ENCODE measurements at regions not wholly inside any gene's neighbourhood (a gene's known extent, or its start where the extent isn't known, plus 50 kb on each side); places are given as distances from the start of the nearest gene placed in this dataset.

DNA sequence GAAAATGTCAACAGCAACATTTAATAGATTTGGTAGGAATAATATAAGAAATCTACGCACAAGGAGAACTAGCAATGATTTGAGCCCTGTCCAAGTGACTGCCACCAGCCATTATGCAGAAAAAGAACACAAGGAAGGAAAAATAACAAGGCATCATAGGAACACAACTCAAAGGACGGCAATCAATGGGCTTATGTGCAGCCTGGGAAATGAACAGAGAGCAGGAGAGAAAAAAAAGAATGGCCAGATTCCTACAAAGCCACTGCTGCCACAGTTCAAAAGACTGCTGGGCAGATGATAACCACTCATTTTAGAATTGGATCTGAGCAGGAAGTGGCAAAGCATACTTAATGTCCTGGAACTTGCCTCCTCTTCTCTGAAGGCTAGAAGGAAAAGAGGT, 274.3 kb upstream of the CAMK1G start:
- TF ChIP-seq, protein P1, sequence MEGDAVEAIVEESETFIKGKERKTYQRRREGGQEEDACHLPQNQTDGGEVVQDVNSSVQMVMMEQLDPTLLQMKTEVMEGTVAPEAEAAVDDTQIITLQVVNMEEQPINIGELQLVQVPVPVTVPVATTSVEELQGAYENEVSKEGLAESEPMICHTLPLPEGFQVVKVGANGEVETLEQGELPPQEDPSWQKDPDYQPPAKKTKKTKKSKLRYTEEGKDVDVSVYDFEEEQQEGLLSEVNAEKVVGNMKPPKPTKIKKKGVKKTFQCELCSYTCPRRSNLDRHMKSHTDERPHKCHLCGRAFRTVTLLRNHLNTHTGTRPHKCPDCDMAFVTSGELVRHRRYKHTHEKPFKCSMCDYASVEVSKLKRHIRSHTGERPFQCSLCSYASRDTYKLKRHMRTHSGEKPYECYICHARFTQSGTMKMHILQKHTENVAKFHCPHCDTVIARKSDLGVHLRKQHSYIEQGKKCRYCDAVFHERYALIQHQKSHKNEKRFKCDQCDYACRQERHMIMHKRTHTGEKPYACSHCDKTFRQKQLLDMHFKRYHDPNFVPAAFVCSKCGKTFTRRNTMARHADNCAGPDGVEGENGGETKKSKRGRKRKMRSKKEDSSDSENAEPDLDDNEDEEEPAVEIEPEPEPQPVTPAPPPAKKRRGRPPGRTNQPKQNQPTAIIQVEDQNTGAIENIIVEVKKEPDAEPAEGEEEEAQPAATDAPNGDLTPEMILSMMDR (conservative IDR thresholded peaks at IDR 0.05; ENCODE audit: low read length) = no peak
- no peak for TF ChIP-seq EZH2phosphoT487 (IDR thresholded peaks at IDR 0.05; ENCODE audit: borderline replicate concordance)
- Histone ChIP-seq H3K9me3 (ENCODE audit: insufficient read depth, low read depth, low read length) (no peaks in the 10 kb centered on the region), H3K4me1 (ENCODE audit: insufficient read depth, low read length, poor library complexity, severe bottlenecking) (no peaks in the 10 kb centered on the region), H3K4me3 (ENCODE audit: low read length, poor library complexity, severe bottlenecking) (no peak overlapping the region), H3K9me2 (replicated peaks; ENCODE audit: low read depth, low read length) (no peaks in the 10 kb centered on the region), H3K36me3 (ENCODE audit: insufficient read depth, low read length) (no peaks in the 10 kb centered on the region), H3K4me2 (ENCODE audit: low read depth, low read length, poor library complexity, severe bottlenecking) (no peak overlapping the region), H3K27me3 (ENCODE audit: insufficient read depth, low read length, poor library complexity, severe bottlenecking) (no peaks in the 10 kb centered on the region), H3F3A (ENCODE audit: low read depth) (no peaks in the 10 kb centered on the region), H3K9ac (ENCODE audit: low read depth, low read length, poor library complexity, severe bottlenecking) (no peak overlapping the region), H4K20me1 (ENCODE audit: insufficient read depth, low read length, poor library complexity, severe bottlenecking) (no peaks in the 10 kb centered on the region), H2AFZ (ENCODE audit: low read length) (no peak overlapping the region), H3K79me2 (ENCODE audit: insufficient read depth, low read length) (no peaks in the 10 kb centered on the region)

DNA sequence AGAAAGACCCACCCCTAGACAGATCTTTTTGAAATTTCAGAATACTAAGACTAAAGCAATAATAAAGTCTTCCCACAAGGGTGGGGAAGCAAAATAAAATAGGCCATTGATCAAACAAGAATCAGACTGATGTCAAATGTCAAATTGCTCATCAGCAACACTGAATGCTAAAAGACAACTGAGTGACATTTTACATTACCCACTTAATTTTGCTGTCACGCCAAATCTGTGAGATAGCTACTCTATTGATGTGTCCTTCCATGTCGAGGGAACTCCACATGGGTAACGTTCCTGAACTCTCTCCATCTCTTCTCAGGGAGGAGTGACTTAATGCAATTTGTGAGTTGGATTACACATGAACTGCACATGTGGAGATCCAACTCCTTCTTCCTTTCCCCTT, 271.7 kb upstream of the CAMK1G start:
- TF ChIP-seq, protein P1 (conservative IDR thresholded peaks at IDR 0.05; ENCODE audit: low read length) = no peak
- TF ChIP-seq EZH2phosphoT487 (IDR thresholded peaks at IDR 0.05; ENCODE audit: borderline replicate concordance) = no peak
- no peaks in the 10 kb centered on the region for H3K79me2 ChIP-seq (ENCODE audit: insufficient read depth, low read length)
- H3K27me3 ChIP-seq (ENCODE audit: insufficient read depth, low read length, poor library complexity, severe bottlenecking) = no peaks in the 10 kb centered on the region
- no peaks in the 10 kb centered on the region for H4K20me1 ChIP-seq (ENCODE audit: insufficient read depth, low read length, poor library complexity, severe bottlenecking)
- H2AFZ ChIP-seq (ENCODE audit: low read length) = no peak overlapping the region
- no peaks in the 10 kb centered on the region for H3K4me1 ChIP-seq (ENCODE audit: insufficient read depth, low read length, poor library complexity, severe bottlenecking)
- no peak overlapping the region for H3K4me3 ChIP-seq (ENCODE audit: low read length, poor library complexity, severe bottlenecking)
- no peak overlapping the region for H3K4me2 ChIP-seq (ENCODE audit: low read depth, low read length, poor library complexity, severe bottlenecking)
- no peaks in the 10 kb centered on the region for H3K9me2 ChIP-seq (replicated peaks; ENCODE audit: low read depth, low read length)
- H3K36me3 ChIP-seq (ENCODE audit: insufficient read depth, low read length) = no peaks in the 10 kb centered on the region
- H3F3A ChIP-seq (ENCODE audit: low read depth) = no peaks in the 10 kb centered on the region
- no peak overlapping the region for H3K9ac ChIP-seq (ENCODE audit: low read depth, low read length, poor library complexity, severe bottlenecking)
- no peaks in the 10 kb centered on the region for H3K9me3 ChIP-seq (ENCODE audit: insufficient read depth, low read depth, low read length)

DNA sequence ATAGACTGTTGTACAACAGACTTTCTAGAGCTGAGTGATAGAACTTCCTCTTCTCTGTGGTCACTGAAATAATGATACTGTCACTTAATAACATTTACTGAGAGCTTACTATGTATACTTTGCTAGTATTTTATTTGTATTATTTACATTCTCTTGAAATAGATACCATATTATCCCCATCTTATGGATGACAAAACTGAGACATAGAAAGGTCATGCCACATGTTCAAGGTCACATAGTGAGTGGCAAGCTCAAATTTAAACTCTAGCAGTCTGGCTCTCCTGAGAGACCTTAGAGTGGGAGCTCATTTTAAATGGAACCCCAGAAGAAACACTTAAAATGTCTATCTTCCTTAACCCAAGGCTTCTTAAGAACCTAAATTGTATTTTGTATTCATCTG, 266.6 kb upstream of the CAMK1G start:
- TF ChIP-seq, protein P1 (conservative IDR thresholded peaks at IDR 0.05; ENCODE audit: low read length) = no peak
- TF ChIP-seq EZH2phosphoT487 (IDR thresholded peaks at IDR 0.05; ENCODE audit: borderline replicate concordance) = no peak
- no peaks in the 10 kb centered on the region for H3K9me3 ChIP-seq (ENCODE audit: insufficient read depth, low read depth, low read length)

More for the DNA sequence above, 266.6 kb upstream of the CAMK1G start:
- H2AFZ ChIP-seq (ENCODE audit: low read length) = no peak overlapping the region
- no peaks in the 10 kb centered on the region for H3K4me1 ChIP-seq (ENCODE audit: insufficient read depth, low read length, poor library complexity, severe bottlenecking)
- H3K79me2 ChIP-seq (ENCODE audit: insufficient read depth, low read length) = no peaks in the 10 kb centered on the region
- H3K9ac ChIP-seq (ENCODE audit: low read depth, low read length, poor library complexity, severe bottlenecking) = no peak overlapping the region
- H4K20me1 ChIP-seq (ENCODE audit: insufficient read depth, low read length, poor library complexity, severe bottlenecking) = no peaks in the 10 kb centered on the region
- no peaks in the 10 kb centered on the region for H3K36me3 ChIP-seq (ENCODE audit: insufficient read depth, low read length)
- no peaks in the 10 kb centered on the region for H3F3A ChIP-seq (ENCODE audit: low read depth)
- no peaks in the 10 kb centered on the region for H3K27me3 ChIP-seq (ENCODE audit: insufficient read depth, low read length, poor library complexity, severe bottlenecking)
- no peak overlapping the region for H3K4me2 ChIP-seq (ENCODE audit: low read depth, low read length, poor library complexity, severe bottlenecking)
- no peaks in the 10 kb centered on the region for H3K9me2 ChIP-seq (replicated peaks; ENCODE audit: low read depth, low read length)
- H3K4me3 ChIP-seq (ENCODE audit: low read length, poor library complexity, severe bottlenecking) = no peak overlapping the region

All from Loucy (cell line).